ENCODE measurements at regions not wholly inside any gene's neighbourhood (a gene's known extent, or its start where the extent isn't known, plus 50 kb on each side); places are given as distances from the start of the nearest gene placed in this dataset.

DNA sequence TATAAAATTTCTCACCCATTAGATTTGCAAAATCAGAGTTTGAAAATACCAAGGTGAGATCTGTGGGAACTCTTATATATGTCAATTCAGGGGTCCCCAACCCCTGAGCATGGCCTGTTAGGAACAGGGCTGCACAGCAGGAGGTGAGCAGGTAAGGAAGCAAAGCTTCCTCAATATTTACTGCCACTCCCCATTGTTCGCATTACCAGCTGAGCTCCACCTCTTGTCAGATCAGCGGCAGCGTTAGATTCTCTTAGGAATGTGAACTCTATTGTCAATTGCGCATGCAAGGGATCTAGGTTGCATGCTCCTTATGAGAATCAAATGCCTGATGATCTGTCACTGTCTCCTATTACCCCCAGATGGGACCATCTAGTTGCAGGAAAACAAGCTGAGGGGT, 376.6 kb downstream of the LMO4 start:
- DNase-seq (ENCODE audit: low spot score): no peak
- peaks cover 0 to 10% (median 0%) of the 10 kb centered on the region in 4 donors for H3K9me3 ChIP-seq (ENCODE audit: control insufficient read depth in 4 of 4, low read length in 3 of 4)
- no peak overlapping the region for H3K9ac ChIP-seq (ENCODE audit: low read depth in 1 of 2, low read length in 2 of 2)
- H3K27ac ChIP-seq (ENCODE audit: low read depth in 1 of 2, low read length in 2 of 2): no peak overlapping the region
- no peaks in the 10 kb centered on the region for H3K4me1 ChIP-seq (ENCODE audit: control insufficient read depth in 4 of 4, insufficient read depth in 4 of 4, low read length in 3 of 4)
- H3K4me3 ChIP-seq (ENCODE audit: low read depth in 1 of 3, low read length in 3 of 3): no peak overlapping the region
- no peaks in the 10 kb centered on the region for H3K27me3 ChIP-seq (ENCODE audit: control insufficient read depth in 4 of 4, insufficient read depth in 4 of 4, low read length in 3 of 4)
- TF ChIP-seq JUND (IDR thresholded peaks at IDR 0.05) (no peak), TAF1 (conservative IDR thresholded peaks at IDR 0.05) (no peak), EGR1 (IDR thresholded peaks at IDR 0.05; ENCODE audit: low read depth in 2 of 2) (no peak)
- TF ChIP-seq, protein P1, sequence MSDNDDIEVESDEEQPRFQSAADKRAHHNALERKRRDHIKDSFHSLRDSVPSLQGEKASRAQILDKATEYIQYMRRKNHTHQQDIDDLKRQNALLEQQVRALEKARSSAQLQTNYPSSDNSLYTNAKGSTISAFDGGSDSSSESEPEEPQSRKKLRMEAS (IDR thresholded peaks at IDR 0.05): no peak
- TF ChIP-seq, protein P2, sequence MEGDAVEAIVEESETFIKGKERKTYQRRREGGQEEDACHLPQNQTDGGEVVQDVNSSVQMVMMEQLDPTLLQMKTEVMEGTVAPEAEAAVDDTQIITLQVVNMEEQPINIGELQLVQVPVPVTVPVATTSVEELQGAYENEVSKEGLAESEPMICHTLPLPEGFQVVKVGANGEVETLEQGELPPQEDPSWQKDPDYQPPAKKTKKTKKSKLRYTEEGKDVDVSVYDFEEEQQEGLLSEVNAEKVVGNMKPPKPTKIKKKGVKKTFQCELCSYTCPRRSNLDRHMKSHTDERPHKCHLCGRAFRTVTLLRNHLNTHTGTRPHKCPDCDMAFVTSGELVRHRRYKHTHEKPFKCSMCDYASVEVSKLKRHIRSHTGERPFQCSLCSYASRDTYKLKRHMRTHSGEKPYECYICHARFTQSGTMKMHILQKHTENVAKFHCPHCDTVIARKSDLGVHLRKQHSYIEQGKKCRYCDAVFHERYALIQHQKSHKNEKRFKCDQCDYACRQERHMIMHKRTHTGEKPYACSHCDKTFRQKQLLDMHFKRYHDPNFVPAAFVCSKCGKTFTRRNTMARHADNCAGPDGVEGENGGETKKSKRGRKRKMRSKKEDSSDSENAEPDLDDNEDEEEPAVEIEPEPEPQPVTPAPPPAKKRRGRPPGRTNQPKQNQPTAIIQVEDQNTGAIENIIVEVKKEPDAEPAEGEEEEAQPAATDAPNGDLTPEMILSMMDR (IDR thresholded peaks at IDR 0.05; ENCODE audit: low read depth, low read length, missing input control): no peak
- no peaks in the 10 kb centered on the region for H3K36me3 ChIP-seq (ENCODE audit: control insufficient read depth in 4 of 4, insufficient read depth in 3 of 4, low read depth in 1 of 4, low read length in 3 of 4)
- WGBS: 90% methylated on average over 4 of the region's 4 CpGs

DNA sequence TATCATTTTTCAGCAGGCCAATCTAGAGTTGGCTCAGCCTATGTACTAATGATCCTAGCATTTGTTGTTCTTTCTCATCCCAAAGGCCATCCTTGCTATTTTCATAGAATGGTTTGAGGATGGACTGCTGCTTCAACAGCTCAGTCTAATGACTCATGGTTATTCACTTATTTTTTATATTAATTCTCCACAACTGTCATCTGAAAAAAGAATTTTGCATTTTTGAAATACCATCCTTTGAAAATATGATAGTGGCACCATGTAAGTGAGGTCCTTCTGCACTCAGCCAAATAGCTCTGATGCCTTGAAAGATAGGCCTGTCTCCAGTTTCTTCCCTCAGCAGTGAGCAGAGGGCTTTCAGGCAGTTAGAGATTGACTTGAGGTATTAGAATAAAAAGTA, 377.5 kb downstream of the LMO4 start:
- Histone ChIP-seq H3K36me3 (ENCODE audit: control insufficient read depth in 4 of 4, insufficient read depth in 3 of 4, low read depth in 1 of 4, low read length in 3 of 4) (no peaks in the 10 kb centered on the region), H3K4me3 (ENCODE audit: low read depth in 1 of 3, low read length in 3 of 3) (no peak overlapping the region), H3K27me3 (ENCODE audit: control insufficient read depth in 4 of 4, insufficient read depth in 4 of 4, low read length in 3 of 4) (no peaks in the 10 kb centered on the region), H3K9ac (ENCODE audit: low read depth in 1 of 2, low read length in 2 of 2) (no peak overlapping the region), H3K27ac (ENCODE audit: low read depth in 1 of 2, low read length in 2 of 2) (no peak overlapping the region), H3K9me3 (ENCODE audit: control insufficient read depth in 4 of 4, low read length in 3 of 4) (peaks cover 0 to 10% (median 0%) of the 10 kb centered on the region in 4 donors), H3K4me1 (ENCODE audit: control insufficient read depth in 4 of 4, insufficient read depth in 4 of 4, low read length in 3 of 4) (no peaks in the 10 kb centered on the region)
- no peak for DNase-seq (ENCODE audit: low spot score)
- TF ChIP-seq HNF4G (IDR thresholded peaks at IDR 0.05) (no peak), RXRA (IDR thresholded peaks at IDR 0.05) (no peak), SP1 (IDR thresholded peaks at IDR 0.05) (no peak), NR2F2 (IDR thresholded peaks at IDR 0.05) (no peak)

DNA sequence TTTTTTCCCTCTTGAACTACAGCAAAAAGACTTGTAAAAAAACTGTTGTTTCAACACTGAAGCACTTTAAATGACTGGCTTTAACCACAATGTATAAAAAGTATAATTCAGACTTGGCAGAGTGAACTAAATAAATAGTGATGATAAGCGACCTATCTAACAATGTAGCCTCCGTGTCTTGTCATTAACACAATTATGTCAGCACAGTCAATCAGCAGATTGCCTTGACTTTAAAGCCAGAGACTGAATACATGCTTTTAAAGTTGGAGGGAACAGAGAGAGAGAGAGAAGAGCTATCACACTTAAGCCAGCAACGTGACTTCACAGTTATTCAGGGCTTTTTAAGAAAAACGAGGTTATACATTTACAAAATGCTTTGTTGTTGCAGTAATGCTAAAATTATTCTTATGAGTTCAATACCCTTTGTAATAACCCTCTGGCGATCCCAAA, 378.1 kb downstream of the LMO4 start:
- Histone ChIP-seq H3K4me3 (ENCODE audit: low read depth in 1 of 3, low read length in 3 of 3) (no peak overlapping the region), H3K36me3 (ENCODE audit: control insufficient read depth in 4 of 4, insufficient read depth in 3 of 4, low read depth in 1 of 4, low read length in 3 of 4) (no peaks in the 10 kb centered on the region), H3K9me3 (ENCODE audit: control insufficient read depth in 4 of 4, low read length in 3 of 4) (peaks cover 0 to 9% (median 0%) of the 10 kb centered on the region in 4 donors), H3K27ac (ENCODE audit: low read depth in 1 of 2, low read length in 2 of 2) (no peak overlapping the region), H3K27me3 (ENCODE audit: control insufficient read depth in 4 of 4, insufficient read depth in 4 of 4, low read length in 3 of 4) (no peaks in the 10 kb centered on the region), H3K4me1 (ENCODE audit: control insufficient read depth in 4 of 4, insufficient read depth in 4 of 4, low read length in 3 of 4) (no peaks in the 10 kb centered on the region), H3K9ac (ENCODE audit: low read depth in 1 of 2, low read length in 2 of 2) (no peak overlapping the region)
- TF ChIP-seq NR2F2 (IDR thresholded peaks at IDR 0.05) (no peak), FOXA1 (IDR thresholded peaks at IDR 0.05) (no peak), RAD21 (IDR thresholded peaks at IDR 0.05) (no peak), EGR1 (IDR thresholded peaks at IDR 0.05; ENCODE audit: low read depth in 2 of 2) (no peak), RXRA (IDR thresholded peaks at IDR 0.05) (no peak), FOXA2 (IDR thresholded peaks at IDR 0.05) (no peak), GABPA (IDR thresholded peaks at IDR 0.05 in 1 of 2, conservative IDR thresholded peaks at IDR 0.05 in 1 of 2) (no peak), JUND (IDR thresholded peaks at IDR 0.05) (no peak), TAF1 (conservative IDR thresholded peaks at IDR 0.05) (no peak), HNF4A (conservative IDR thresholded peaks at IDR 0.05) (no peak), HNF4G (IDR thresholded peaks at IDR 0.05) (no peak)
- TF ChIP-seq, protein P3, sequence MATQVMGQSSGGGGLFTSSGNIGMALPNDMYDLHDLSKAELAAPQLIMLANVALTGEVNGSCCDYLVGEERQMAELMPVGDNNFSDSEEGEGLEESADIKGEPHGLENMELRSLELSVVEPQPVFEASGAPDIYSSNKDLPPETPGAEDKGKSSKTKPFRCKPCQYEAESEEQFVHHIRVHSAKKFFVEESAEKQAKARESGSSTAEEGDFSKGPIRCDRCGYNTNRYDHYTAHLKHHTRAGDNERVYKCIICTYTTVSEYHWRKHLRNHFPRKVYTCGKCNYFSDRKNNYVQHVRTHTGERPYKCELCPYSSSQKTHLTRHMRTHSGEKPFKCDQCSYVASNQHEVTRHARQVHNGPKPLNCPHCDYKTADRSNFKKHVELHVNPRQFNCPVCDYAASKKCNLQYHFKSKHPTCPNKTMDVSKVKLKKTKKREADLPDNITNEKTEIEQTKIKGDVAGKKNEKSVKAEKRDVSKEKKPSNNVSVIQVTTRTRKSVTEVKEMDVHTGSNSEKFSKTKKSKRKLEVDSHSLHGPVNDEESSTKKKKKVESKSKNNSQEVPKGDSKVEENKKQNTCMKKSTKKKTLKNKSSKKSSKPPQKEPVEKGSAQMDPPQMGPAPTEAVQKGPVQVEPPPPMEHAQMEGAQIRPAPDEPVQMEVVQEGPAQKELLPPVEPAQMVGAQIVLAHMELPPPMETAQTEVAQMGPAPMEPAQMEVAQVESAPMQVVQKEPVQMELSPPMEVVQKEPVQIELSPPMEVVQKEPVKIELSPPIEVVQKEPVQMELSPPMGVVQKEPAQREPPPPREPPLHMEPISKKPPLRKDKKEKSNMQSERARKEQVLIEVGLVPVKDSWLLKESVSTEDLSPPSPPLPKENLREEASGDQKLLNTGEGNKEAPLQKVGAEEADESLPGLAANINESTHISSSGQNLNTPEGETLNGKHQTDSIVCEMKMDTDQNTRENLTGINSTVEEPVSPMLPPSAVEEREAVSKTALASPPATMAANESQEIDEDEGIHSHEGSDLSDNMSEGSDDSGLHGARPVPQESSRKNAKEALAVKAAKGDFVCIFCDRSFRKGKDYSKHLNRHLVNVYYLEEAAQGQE (IDR thresholded peaks at IDR 0.05): no peak
- TF ChIP-seq, protein P1 (IDR thresholded peaks at IDR 0.05): no peak
- TF ChIP-seq, protein P4, sequence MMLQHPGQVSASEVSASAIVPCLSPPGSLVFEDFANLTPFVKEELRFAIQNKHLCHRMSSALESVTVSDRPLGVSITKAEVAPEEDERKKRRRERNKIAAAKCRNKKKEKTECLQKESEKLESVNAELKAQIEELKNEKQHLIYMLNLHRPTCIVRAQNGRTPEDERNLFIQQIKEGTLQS (IDR thresholded peaks at IDR 0.05): no peak
- TF ChIP-seq, protein P5, sequence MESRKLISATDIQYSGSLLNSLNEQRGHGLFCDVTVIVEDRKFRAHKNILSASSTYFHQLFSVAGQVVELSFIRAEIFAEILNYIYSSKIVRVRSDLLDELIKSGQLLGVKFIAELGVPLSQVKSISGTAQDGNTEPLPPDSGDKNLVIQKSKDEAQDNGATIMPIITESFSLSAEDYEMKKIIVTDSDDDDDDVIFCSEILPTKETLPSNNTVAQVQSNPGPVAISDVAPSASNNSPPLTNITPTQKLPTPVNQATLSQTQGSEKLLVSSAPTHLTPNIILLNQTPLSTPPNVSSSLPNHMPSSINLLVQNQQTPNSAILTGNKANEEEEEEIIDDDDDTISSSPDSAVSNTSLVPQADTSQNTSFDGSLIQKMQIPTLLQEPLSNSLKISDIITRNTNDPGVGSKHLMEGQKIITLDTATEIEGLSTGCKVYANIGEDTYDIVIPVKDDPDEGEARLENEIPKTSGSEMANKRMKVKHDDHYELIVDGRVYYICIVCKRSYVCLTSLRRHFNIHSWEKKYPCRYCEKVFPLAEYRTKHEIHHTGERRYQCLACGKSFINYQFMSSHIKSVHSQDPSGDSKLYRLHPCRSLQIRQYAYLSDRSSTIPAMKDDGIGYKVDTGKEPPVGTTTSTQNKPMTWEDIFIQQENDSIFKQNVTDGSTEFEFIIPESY (IDR thresholded peaks at IDR 0.05): no peak
- DNase-seq (ENCODE audit: low spot score): no peak
- 64% methylated on average over 5 of the region's 5 CpGs for WGBS
